Astrocyte (in vitro differentiated cells and primary cell): ENCODE measurements at regions not wholly inside any gene's neighbourhood (a gene's known extent, or its start where the extent isn't known, plus 50 kb on each side); places are given as distances from the start of the nearest gene placed in this dataset.

Experiments
- CTCF ChIP-seq: IDR thresholded peaks from 2 replicates; pipeline ENCODE4 v1.5.1; 2011; ENCODE audit warnings: low read depth, mild to moderate bottlenecking, inconsistent platforms, low read length, moderate library complexity; ENCODE audit not compliant: insufficient read depth
- EZH2 ChIP-seq: IDR thresholded peaks from 2 replicates; pipeline ENCODE4 v1.6.1; 2012; ENCODE audit warnings: mild to moderate bottlenecking, low read length, inconsistent platforms; ENCODE audit not compliant: insufficient read depth

GRCh38 chr1:194174528-194174927 is 988.1 kb upstream of the B3GALT2 start:
- TF ChIP-seq EZH2 (no peak), CTCF (no peak)
